Body of pancreas (tissue), 4 donors: ENCODE measurements at regions not wholly inside any gene's neighbourhood (a gene's known extent, or its start where the extent isn't known, plus 50 kb on each side); places are given as distances from the start of the nearest gene placed in this dataset.

ENCODE experiments used
- ATAC-seq: fragments of 150-250 bp; one replicate; pipeline ENCODE4 v1.9.1; 2016
- DNase-seq, 4 donors: peaks; one replicate each; pipeline ENCODE4 v3.0.0-alpha.2; 2019
- H3K27ac ChIP-seq, 4 donors: fragments of 200-600 bp; sonication (generic); 1 replicate in 3 of 4; 2 replicates in 1 of 4; pipeline versions ENCODE4 v1.5.1 to v1.6.1; 2016 to 2019; ENCODE audit warnings: mild to moderate bottlenecking in 1 of 4, mixed read lengths in 1 of 4, moderate library complexity in 1 of 4
- H3K27me3 ChIP-seq, 2 donors: fragments of 200-600 bp; sonication (generic); one replicate each; pipeline ENCODE4 v1.6.0; 2016; ENCODE audit warnings: mild to moderate bottlenecking in 1 of 2
- H3K36me3 ChIP-seq, 2 donors: fragments of 200-600 bp; sonication (generic); replicated peaks in 1 of 2; 2 replicates each; pipeline ENCODE4 v1.5.1; 2016; ENCODE audit warnings: low read depth in 2 of 2; ENCODE audit not compliant: insufficient read depth in 1 of 2
- H3K4me1 ChIP-seq: fragments of 200-600 bp; sonication (generic); one replicate; pipeline ENCODE4 v1.6.0; 2016
- H3K4me3 ChIP-seq, 2 donors: fragments of 200-600 bp; sonication (generic); 1 replicate in 1 of 2; 2 replicates in 1 of 2; pipeline ENCODE4 v1.5.1; 2016 to 2019
- H3K9me3 ChIP-seq, 3 donors: fragments of 200-600 bp; sonication (generic); 1 replicate in 2 of 3; 2 replicates in 1 of 3; pipeline ENCODE4 v1.5.1; 2016
- POLR2A ChIP-seq, 3 donors: fragments of 450-650 bp; IDR thresholded peaks; one replicate each; pipeline ENCODE4 v1.6.1; 2016; ENCODE audit warnings: antibody characterized with exemption in 3 of 3, mild to moderate bottlenecking in 2 of 3
- WGBS, 2 donors: methylation state at CpG; one replicate each; pipeline ENCODE4 v1.1.5; 2017; 5-methylcytosine and 5-hydroxymethylcytosine counted together
- intact Hi-C: fragments of 100-400 bp; cut with DNase I; formaldehyde crosslinking; loops from one replicate; pipeline ENCODE4 v1.15.1; 2023
- TF ChIP-seq, protein P1 (sequence below), 7 experiments: fragments of 450-650 bp in 4 of 7; fragments of 200-600 bp in 3 of 7; sonication (generic) in 3 of 7; IDR thresholded peaks; one replicate each; pipeline ENCODE4 v1.5.1; 2016 to 2019; ENCODE audit warnings: antibody characterized with exemption in 7 of 7

DNA sequence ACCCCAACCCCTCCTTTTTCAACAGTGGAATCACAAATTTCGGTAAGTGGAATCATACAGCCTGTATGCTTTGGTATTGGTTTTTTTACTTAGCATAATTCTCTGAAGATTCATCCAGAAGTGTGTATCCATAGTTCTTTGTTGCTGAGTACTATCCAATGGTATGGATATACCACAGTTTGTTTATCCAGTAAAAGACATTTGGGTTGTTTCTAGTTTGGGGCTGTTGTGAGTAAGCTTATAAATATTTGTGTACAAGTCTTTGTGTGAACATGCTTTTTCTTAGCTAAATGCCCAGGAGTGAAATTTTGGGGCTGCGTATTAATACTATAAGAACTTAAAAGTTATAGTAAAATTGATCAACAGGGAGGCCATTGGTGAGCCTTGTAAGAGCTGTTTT is 57.5 kb upstream of the GC start:
- intact Hi-C loops, result no loop called here
- no peak overlapping the region for H3K4me3 ChIP-seq
- DNase-seq, result no peak
- H3K9me3 ChIP-seq, result no peaks in the 10 kb centered on the region
- no peaks in the 10 kb centered on the region for H3K27me3 ChIP-seq
- H3K4me1 ChIP-seq, result no peaks in the 10 kb centered on the region
- no peak for TF ChIP-seq POLR2A (IDR thresholded peaks at IDR 0.05)
- TF ChIP-seq, protein P1, sequence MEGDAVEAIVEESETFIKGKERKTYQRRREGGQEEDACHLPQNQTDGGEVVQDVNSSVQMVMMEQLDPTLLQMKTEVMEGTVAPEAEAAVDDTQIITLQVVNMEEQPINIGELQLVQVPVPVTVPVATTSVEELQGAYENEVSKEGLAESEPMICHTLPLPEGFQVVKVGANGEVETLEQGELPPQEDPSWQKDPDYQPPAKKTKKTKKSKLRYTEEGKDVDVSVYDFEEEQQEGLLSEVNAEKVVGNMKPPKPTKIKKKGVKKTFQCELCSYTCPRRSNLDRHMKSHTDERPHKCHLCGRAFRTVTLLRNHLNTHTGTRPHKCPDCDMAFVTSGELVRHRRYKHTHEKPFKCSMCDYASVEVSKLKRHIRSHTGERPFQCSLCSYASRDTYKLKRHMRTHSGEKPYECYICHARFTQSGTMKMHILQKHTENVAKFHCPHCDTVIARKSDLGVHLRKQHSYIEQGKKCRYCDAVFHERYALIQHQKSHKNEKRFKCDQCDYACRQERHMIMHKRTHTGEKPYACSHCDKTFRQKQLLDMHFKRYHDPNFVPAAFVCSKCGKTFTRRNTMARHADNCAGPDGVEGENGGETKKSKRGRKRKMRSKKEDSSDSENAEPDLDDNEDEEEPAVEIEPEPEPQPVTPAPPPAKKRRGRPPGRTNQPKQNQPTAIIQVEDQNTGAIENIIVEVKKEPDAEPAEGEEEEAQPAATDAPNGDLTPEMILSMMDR (IDR thresholded peaks at IDR 0.05), result no peak
- no peak overlapping the region for H3K27ac ChIP-seq
- ATAC-seq, result no peak
- WGBS, 2 donors, result 87 to 94% methylated on average over 2 of the region's 2 CpGs
- no peaks in the 10 kb centered on the region for H3K36me3 ChIP-seq

DNA sequence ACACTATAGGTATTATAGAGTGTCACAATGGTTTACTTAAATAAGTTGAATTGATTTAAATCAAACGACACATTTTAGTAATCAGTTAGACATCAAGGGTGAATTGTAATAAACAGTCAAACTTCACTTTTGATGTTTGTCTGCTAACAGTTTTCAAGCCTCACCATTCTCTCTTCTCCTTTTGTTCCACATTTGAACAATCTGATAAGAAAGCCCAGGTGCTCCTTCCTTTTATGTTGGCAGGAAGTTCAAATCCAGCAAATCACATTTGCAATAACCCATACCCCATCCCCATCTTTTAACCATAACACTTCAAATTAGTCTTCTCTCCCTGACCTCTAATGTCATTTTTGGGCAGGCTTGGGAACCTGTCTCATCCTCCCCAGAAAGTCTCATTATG is 63.4 kb upstream of the GC start:
- no peaks in the 10 kb centered on the region for H3K36me3 ChIP-seq
- intact Hi-C loops, result no loop called here
- no peak overlapping the region for H3K4me3 ChIP-seq
- TF ChIP-seq, protein P1 (IDR thresholded peaks at IDR 0.05), result no peak
- TF ChIP-seq POLR2A (IDR thresholded peaks at IDR 0.05), result no peak
- 48 to 57% methylated on average over 1 of the region's 1 CpG for WGBS, 2 donors
- H3K27ac ChIP-seq, result no peak overlapping the region
- ATAC-seq (no peak), DNase-seq (no peak)
- no peaks in the 10 kb centered on the region for H3K4me1 ChIP-seq
- no peaks in the 10 kb centered on the region for H3K9me3 ChIP-seq
- no peaks in the 10 kb centered on the region for H3K27me3 ChIP-seq

DNA sequence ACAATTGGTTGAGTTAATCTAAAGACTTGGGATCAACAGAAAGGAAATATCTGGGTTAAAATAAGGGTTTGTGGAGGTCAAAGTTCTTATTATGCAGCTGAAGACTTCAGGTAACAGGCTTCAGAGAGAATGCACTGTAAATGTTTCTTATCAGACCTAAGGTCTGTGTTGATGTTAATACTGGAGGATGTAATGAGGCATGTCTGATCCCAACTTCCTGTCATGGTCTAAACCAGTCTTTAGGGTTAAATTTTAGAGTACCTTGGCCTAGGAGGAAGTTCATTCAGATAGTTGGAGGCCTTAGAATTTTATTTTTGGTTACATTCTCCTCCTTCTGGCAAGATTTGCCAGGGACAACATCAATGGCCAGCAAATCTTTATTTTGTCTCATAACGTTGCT is 72.1 kb upstream of the GC start:
- no peaks in the 10 kb centered on the region for H3K9me3 ChIP-seq
- H3K4me1 ChIP-seq, result no peaks in the 10 kb centered on the region
- ATAC-seq (no peak), DNase-seq (no peak)
- no peaks in the 10 kb centered on the region for H3K36me3 ChIP-seq
- TF ChIP-seq POLR2A (IDR thresholded peaks at IDR 0.05), result no peak
- TF ChIP-seq, protein P1 (IDR thresholded peaks at IDR 0.05), result no peak
- H3K4me3 ChIP-seq, result no peak overlapping the region
- H3K27ac ChIP-seq, result no peak overlapping the region
- intact Hi-C loops, result no loop called here
- WGBS, 2 donors, result 60 to 65% methylated on average over 1 of the region's 1 CpG
- no peaks in the 10 kb centered on the region for H3K27me3 ChIP-seq

DNA sequence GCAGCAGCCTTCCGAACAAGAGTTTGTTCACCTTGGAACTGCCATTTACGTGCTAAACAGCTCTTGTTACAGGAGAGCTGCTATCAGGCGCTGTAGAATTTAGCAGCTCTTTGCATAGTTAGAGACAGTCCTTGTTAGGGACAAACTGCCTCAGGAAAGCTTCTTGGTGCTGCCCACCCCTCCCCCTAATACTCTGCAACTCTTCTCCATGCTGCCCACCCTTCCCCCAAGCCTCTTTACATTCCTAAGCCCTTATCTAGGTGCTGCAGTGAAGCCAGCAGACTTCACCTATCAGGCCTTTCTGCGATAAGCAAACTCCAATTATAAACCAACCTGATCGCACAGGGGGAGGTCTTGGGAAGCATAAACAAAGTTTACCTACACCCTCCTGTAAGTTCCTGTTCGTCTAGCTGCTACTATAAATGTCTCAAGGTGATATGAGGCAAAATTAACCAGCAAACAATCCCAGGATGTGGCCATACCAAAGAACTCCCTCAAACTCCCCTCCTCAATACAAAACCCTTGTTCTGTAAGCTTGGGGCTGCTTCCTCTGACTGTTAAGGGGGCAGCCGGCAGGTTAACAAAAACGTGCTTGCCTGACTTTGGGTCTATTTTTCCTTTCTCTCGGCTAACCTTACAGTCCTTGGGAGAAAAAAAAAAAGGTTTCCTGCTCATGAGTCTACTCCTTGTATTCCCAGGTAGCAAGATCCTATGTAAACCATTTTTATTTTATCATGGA is 74.0 kb upstream of the GC start:
- ATAC-seq (peak; percentile 40), DNase-seq (peak in 2 of 4 donors; percentile 16 to 44)
- Histone ChIP-seq H3K36me3 (no peaks in the 10 kb centered on the region), H3K27me3 (no peaks in the 10 kb centered on the region), H3K4me3 (no peak overlapping the region), H3K4me1 (no peaks in the 10 kb centered on the region), H3K9me3 (no peaks in the 10 kb centered on the region), H3K27ac (peak overlapping the region in 1 of 4 donors; percentile 32)
- TF ChIP-seq, protein P1 (IDR thresholded peaks at IDR 0.05), result no peak
- no peak for TF ChIP-seq POLR2A (IDR thresholded peaks at IDR 0.05)
- 9 to 11% methylated on average over 9 of the region's 9 CpGs for WGBS, 2 donors
- intact Hi-C loops, result no loop called here

DNA sequence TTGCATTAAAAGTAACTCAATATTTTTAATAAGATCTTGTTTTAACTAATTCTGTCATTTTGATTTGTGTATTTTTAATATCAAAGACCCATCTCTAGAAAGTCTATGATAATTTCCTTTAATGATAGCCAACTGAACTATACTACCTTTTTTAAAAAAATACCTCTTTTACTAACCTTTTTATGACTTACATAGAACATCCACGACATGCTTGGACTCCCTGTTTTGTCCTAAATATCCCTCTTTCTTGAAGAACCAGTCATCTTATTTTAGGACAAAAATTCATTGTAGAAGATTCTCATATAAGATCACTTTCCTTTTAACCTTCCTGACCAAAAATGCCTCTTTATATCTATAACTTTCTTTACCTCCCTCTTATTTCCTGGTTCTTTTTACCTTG is 76.8 kb upstream of the GC start:
- intact Hi-C loops, result no loop called here
- H3K27me3 ChIP-seq, result no peaks in the 10 kb centered on the region

More for the DNA sequence above, 76.8 kb upstream of the GC start:
- H3K9me3 ChIP-seq, result peaks cover 0 to 8% (median 0%) of the 10 kb centered on the region in 3 donors
- WGBS, 2 donors, result 28 to 40% methylated on average over 1 of the region's 1 CpG
- H3K4me1 ChIP-seq, result no peaks in the 10 kb centered on the region
- no peak overlapping the region for H3K27ac ChIP-seq
- H3K36me3 ChIP-seq, result no peaks in the 10 kb centered on the region
- DNase-seq (no peak), ATAC-seq (no peak)
- no peak overlapping the region for H3K4me3 ChIP-seq
- no peak for TF ChIP-seq POLR2A (IDR thresholded peaks at IDR 0.05)
